Loucy (cell line): ENCODE measurements at regions not wholly inside any gene's neighbourhood (a gene's known extent, or its start where the extent isn't known, plus 50 kb on each side); places are given as distances from the start of the nearest gene placed in this dataset.

ENCODE experiments used
- H2AFZ ChIP-seq: fragments of 200-600 bp; sonication (generic); 2 replicates; pipeline ENCODE4 v1.6.0; 2016; ENCODE audit warnings: antibody characterized with exemption, mild to moderate bottlenecking, low read length, moderate library complexity
- H3F3A ChIP-seq: fragments of 200-600 bp; 2 replicates; pipeline ENCODE4 v1.6.0; 2016; ENCODE audit warnings: antibody characterized with exemption, low read depth, mild to moderate bottlenecking
- H3K27me3 ChIP-seq: fragments of 200-600 bp; sonication (generic); 2 replicates; pipeline ENCODE4 v1.6.1; 2014; ENCODE audit warnings: low read length, mild to moderate bottlenecking; ENCODE audit not compliant: insufficient read depth, poor library complexity, severe bottlenecking
- H3K36me3 ChIP-seq: fragments of 200-600 bp; sonication (generic); 2 replicates; pipeline ENCODE4 v1.6.1; 2016; ENCODE audit warnings: low read length; ENCODE audit not compliant: insufficient read depth
- H3K4me1 ChIP-seq: fragments of 200-600 bp; sonication (generic); 2 replicates; pipeline ENCODE4 v1.5.1; 2014; ENCODE audit warnings: low read length, mild to moderate bottlenecking; ENCODE audit not compliant: insufficient read depth, poor library complexity, severe bottlenecking
- H3K4me2 ChIP-seq: fragments of 200-600 bp; sonication (generic); 2 replicates; pipeline ENCODE4 v1.6.0; 2014; ENCODE audit warnings: antibody characterized with exemption, low read length, low read depth, mild to moderate bottlenecking; ENCODE audit not compliant: poor library complexity, severe bottlenecking
- H3K4me3 ChIP-seq: fragments of 200-600 bp; sonication (generic); 2 replicates; pipeline ENCODE4 v1.5.1; 2014; ENCODE audit warnings: low read length, mild to moderate bottlenecking, mixed read lengths; ENCODE audit not compliant: poor library complexity, severe bottlenecking
- H3K79me2 ChIP-seq: fragments of 200-600 bp; sonication (generic); 2 replicates; pipeline ENCODE4 v1.6.1; 2014; ENCODE audit warnings: low read length; ENCODE audit not compliant: insufficient read depth
- H3K9ac ChIP-seq: fragments of 200-600 bp; sonication (generic); 2 replicates; pipeline ENCODE4 v1.6.0; 2014; ENCODE audit warnings: mild to moderate bottlenecking, low read depth, low read length, moderate library complexity; ENCODE audit not compliant: poor library complexity, severe bottlenecking
- H3K9me2 ChIP-seq: fragments of 200-600 bp; sonication (generic); replicated peaks from 2 replicates; pipeline ENCODE4 v1.6.1; 2016; ENCODE audit warnings: low read depth, low read length, mixed read lengths
- H3K9me3 ChIP-seq: fragments of 200-600 bp; sonication (generic); 2 replicates; pipeline ENCODE4 v1.6.1; 2014; ENCODE audit warnings: mild to moderate bottlenecking, antibody characterized with exemption, low read length, low read depth; ENCODE audit not compliant: insufficient read depth
- H4K20me1 ChIP-seq: fragments of 200-600 bp; sonication (generic); 2 replicates; pipeline ENCODE4 v1.6.0; 2014; ENCODE audit warnings: antibody characterized with exemption, low read length, mild to moderate bottlenecking; ENCODE audit not compliant: insufficient read depth, poor library complexity, severe bottlenecking
- EZH2phosphoT487 ChIP-seq: fragments of 200-600 bp; IDR thresholded peaks from 2 replicates; pipeline ENCODE4 v1.6.1; 2018; ENCODE audit warnings: antibody characterized with exemption, mild to moderate bottlenecking, moderate library complexity, borderline replicate concordance
- TF ChIP-seq, protein P1 (sequence below): fragments of 200-600 bp; sonication (generic); conservative IDR thresholded peaks from 2 replicates; pipeline ENCODE4 v1.5.1; 2014; ENCODE audit warnings: mild to moderate bottlenecking, antibody characterized with exemption, low read length

DNA sequence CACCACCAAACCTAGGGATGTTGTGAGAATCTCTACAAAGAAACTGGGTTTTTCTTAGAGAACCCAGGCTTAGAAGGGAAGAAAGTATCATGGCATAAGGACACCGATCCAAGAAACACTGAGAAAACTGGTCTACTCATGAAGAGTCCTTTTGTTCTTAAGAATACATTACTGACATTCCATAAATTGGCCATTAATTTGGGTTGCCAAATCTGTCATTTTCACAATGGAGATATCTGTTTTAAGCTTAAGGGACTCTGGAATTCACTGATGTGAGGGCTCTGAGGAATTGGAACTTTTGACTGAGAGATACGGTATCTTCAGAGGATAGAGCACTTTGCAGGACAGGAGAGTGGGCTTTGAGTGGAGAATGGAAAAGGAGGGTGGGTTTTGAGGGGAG is 315.3 kb upstream of the ZNF608 start:
- TF ChIP-seq, protein P1, sequence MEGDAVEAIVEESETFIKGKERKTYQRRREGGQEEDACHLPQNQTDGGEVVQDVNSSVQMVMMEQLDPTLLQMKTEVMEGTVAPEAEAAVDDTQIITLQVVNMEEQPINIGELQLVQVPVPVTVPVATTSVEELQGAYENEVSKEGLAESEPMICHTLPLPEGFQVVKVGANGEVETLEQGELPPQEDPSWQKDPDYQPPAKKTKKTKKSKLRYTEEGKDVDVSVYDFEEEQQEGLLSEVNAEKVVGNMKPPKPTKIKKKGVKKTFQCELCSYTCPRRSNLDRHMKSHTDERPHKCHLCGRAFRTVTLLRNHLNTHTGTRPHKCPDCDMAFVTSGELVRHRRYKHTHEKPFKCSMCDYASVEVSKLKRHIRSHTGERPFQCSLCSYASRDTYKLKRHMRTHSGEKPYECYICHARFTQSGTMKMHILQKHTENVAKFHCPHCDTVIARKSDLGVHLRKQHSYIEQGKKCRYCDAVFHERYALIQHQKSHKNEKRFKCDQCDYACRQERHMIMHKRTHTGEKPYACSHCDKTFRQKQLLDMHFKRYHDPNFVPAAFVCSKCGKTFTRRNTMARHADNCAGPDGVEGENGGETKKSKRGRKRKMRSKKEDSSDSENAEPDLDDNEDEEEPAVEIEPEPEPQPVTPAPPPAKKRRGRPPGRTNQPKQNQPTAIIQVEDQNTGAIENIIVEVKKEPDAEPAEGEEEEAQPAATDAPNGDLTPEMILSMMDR = no peak
- TF ChIP-seq EZH2phosphoT487 = no peak
- H3K9ac ChIP-seq = no peak overlapping the region
- no peaks in the 10 kb centered on the region for H3K27me3 ChIP-seq
- no peak overlapping the region for H3K4me3 ChIP-seq
- no peak overlapping the region for H3K4me2 ChIP-seq
- H3K79me2 ChIP-seq = no peaks in the 10 kb centered on the region
- no peaks in the 10 kb centered on the region for H3K9me3 ChIP-seq
- H3K9me2 ChIP-seq = no peaks in the 10 kb centered on the region
- H3F3A ChIP-seq = no peaks in the 10 kb centered on the region
- H4K20me1 ChIP-seq = no peaks in the 10 kb centered on the region
- H3K4me1 ChIP-seq = peaks cover 12% of the 10 kb centered on the region
- H3K36me3 ChIP-seq = no peaks in the 10 kb centered on the region
- no peak overlapping the region for H2AFZ ChIP-seq

DNA sequence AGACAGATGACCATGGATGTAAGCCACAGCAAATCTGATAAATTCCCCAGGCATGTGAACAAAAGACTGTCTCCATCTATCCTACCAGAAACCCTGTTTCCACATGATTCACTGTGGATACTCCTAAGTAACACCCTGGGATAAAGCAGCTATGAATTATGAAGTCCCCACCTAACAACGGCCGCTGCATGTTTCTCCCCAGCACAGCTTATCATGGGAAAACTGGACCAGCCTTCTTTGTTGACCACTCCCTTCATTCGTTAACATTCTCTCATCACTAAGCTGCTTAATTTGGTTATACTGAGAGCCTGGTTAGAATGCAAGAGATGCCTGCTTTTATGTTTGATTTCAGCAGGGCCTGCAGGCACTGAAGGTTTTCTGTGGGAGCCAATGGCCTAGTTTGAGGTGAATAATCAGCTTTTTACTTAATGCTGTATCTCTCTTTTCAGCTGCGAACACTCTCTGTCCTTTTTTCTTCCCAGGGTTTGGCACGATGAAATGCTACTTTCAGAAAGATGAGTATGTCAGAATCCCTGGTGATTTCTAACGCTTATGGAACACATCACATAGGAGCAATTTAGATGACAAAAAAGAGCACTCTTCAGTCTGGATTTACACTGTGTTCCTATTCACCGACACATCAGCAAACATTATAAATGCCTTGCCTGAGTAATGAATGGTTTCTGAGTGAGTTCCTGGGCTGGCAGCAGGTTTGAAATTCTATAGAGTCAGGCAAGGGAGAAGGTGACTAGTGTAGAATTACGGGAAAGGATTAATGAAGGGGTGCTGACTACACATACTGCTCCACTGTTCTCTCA is 318.4 kb upstream of the ZNF608 start:
- no peaks in the 10 kb centered on the region for H3K27me3 ChIP-seq
- no peak overlapping the region for H2AFZ ChIP-seq
- TF ChIP-seq, protein P1 = no peak
- TF ChIP-seq EZH2phosphoT487 = no peak
- no peaks in the 10 kb centered on the region for H3F3A ChIP-seq
- H3K79me2 ChIP-seq = no peaks in the 10 kb centered on the region
- no peak overlapping the region for H3K9ac ChIP-seq
- H3K9me3 ChIP-seq = no peaks in the 10 kb centered on the region
- no peak overlapping the region for H3K4me3 ChIP-seq
- peaks cover 7% of the 10 kb centered on the region for H3K4me1 ChIP-seq
- H3K9me2 ChIP-seq = no peaks in the 10 kb centered on the region
- H4K20me1 ChIP-seq = no peaks in the 10 kb centered on the region
- H3K4me2 ChIP-seq = no peak overlapping the region
- no peaks in the 10 kb centered on the region for H3K36me3 ChIP-seq

DNA sequence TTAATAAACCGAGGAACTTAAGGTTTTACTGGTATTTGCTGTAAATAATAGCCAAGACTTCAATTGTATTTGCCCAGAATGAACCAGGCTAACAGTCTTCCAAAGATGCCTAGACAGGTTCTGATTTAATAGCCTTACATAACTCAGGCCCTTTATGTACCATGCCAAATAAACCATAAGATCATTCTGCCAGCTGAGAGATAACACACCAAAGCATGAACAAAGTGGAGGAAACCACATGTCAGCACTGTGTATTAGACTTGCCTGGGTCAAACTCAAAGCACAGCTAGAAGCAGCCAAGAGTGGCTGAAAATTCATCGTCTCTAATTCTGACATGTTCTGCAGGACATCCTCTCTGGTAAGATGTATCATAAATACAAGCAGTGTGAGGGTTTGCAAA is 319.3 kb upstream of the ZNF608 start:
- H3K9me2 ChIP-seq = no peaks in the 10 kb centered on the region
- no peaks in the 10 kb centered on the region for H3K9me3 ChIP-seq
- H2AFZ ChIP-seq = no peak overlapping the region
- peak overlapping the region; percentile 21 for H3K4me3 ChIP-seq
- peaks cover 7% of the 10 kb centered on the region for H3K4me1 ChIP-seq
- TF ChIP-seq, protein P1 = no peak
- TF ChIP-seq EZH2phosphoT487 = no peak
- peak overlapping the region; percentile 51 for H3K4me2 ChIP-seq
- H3K79me2 ChIP-seq = no peaks in the 10 kb centered on the region
- H4K20me1 ChIP-seq = no peaks in the 10 kb centered on the region
- no peaks in the 10 kb centered on the region for H3K36me3 ChIP-seq
- H3F3A ChIP-seq = no peaks in the 10 kb centered on the region
- H3K27me3 ChIP-seq = no peaks in the 10 kb centered on the region
- no peak overlapping the region for H3K9ac ChIP-seq
